Fibroblast of lung (primary cell): ENCODE measurements at regions not wholly inside any gene's neighbourhood (a gene's known extent, or its start where the extent isn't known, plus 50 kb on each side); places are given as distances from the start of the nearest gene placed in this dataset.

Experiments
- DNase-seq, 2 donors: peaks; one replicate each; pipeline versions ENCODE4 v3.0.0 to v3.0.0-alpha.2; 2010; ENCODE audit warnings: low read depth in 2 of 2
- H2AFZ ChIP-seq: 2 replicates; pipeline ENCODE4 v1.5.1; 2012; ENCODE audit warnings: low read length, control low read depth, inconsistent platforms
- H3K27ac ChIP-seq: 2 replicates; pipeline ENCODE4 v1.5.1; 2011; ENCODE audit warnings: low read length, control low read depth; ENCODE audit not compliant: insufficient read depth
- H3K27me3 ChIP-seq: 2 replicates; pipeline ENCODE4 v1.5.1; 2011; ENCODE audit warnings: mild to moderate bottlenecking, low read length; ENCODE audit not compliant: control insufficient read depth, insufficient read depth
- H3K36me3 ChIP-seq: 2 replicates; pipeline ENCODE4 v1.5.1; 2011; ENCODE audit warnings: low read length; ENCODE audit not compliant: control insufficient read depth, insufficient read depth
- H3K4me1 ChIP-seq: 2 replicates; pipeline ENCODE4 v1.5.1; 2011; ENCODE audit warnings: low read length; ENCODE audit not compliant: control insufficient read depth, insufficient read depth; ENCODE audit errors: extremely low read depth
- H3K4me2 ChIP-seq: 2 replicates; pipeline ENCODE4 v1.5.1; 2011; ENCODE audit warnings: low read length, control low read depth; ENCODE audit not compliant: insufficient read depth; ENCODE audit errors: extremely low read depth
- H3K4me3 ChIP-seq, 4 experiments: fragments of 200-600 bp in 1 of 4; sonication (generic) in 1 of 4; replicated peaks in 1 of 4; 2 replicates each; pipeline ENCODE4 v1.5.1; 2011 to 2016; ENCODE audit warnings: low read length in 4 of 4, low read depth in 3 of 4, mild to moderate bottlenecking in 3 of 4, control low read depth in 2 of 4, inconsistent platforms in 1 of 4, mixed read lengths in 1 of 4; ENCODE audit not compliant: insufficient read depth in 1 of 4; ENCODE audit errors: control extremely low read depth in 1 of 4
- H3K79me2 ChIP-seq: 2 replicates; pipeline ENCODE4 v1.5.1; 2012; ENCODE audit warnings: mild to moderate bottlenecking, low read length, inconsistent platforms; ENCODE audit not compliant: control insufficient read depth, insufficient read depth
- H3K9ac ChIP-seq: 2 replicates; pipeline ENCODE4 v1.5.1; 2011; ENCODE audit warnings: mild to moderate bottlenecking, low read length, control low read depth; ENCODE audit not compliant: insufficient read depth
- H3K9me3 ChIP-seq: 2 replicates; pipeline ENCODE4 v1.5.1; 2012; ENCODE audit warnings: low read depth, low read length; ENCODE audit not compliant: control insufficient read depth, insufficient read depth
- H4K20me1 ChIP-seq: 2 replicates; pipeline ENCODE4 v1.5.1; 2011; ENCODE audit warnings: low read length; ENCODE audit not compliant: control insufficient read depth, insufficient read depth; ENCODE audit errors: extremely low read depth
- CTCF ChIP-seq, 2 donors: IDR thresholded peaks in 1 of 2; conservative IDR thresholded peaks in 1 of 2; 1 replicate in 1 of 2; 2 replicates in 1 of 2; pipeline ENCODE4 v1.5.1; 2011 to 2012; ENCODE audit warnings: low read length in 2 of 2, control low read depth in 1 of 2, inconsistent platforms in 1 of 2, low read depth in 1 of 2, mild to moderate bottlenecking in 1 of 2
- EZH2 ChIP-seq: IDR thresholded peaks from 2 replicates; pipeline ENCODE4 v1.5.1; 2012; ENCODE audit warnings: low read length, control low read depth, mild to moderate bottlenecking; ENCODE audit errors: missing control alignments

GRCh38 chr6:40222354-40222753 is 288.1 kb upstream of the MOCS1 start:
- Histone ChIP-seq H3K79me2 (no peaks in the 10 kb centered on the region), H3K27me3 (no peaks in the 10 kb centered on the region), H3K9ac (no peak overlapping the region), H4K20me1 (no peaks in the 10 kb centered on the region), H3K9me3 (no peaks in the 10 kb centered on the region), H2AFZ (no peak overlapping the region), H3K4me1 (no peaks in the 10 kb centered on the region), H3K27ac (no peak overlapping the region), H3K4me2 (no peak overlapping the region), H3K36me3 (no peaks in the 10 kb centered on the region), H3K4me3 (no peak overlapping the region)
- no peak for DNase-seq
- TF ChIP-seq CTCF (conservative IDR thresholded peaks at IDR 0.05 in 1 of 2, IDR thresholded peaks at IDR 0.05 in 1 of 2; ENCODE audit: low read depth in 1 of 2, low read length in 2 of 2) (no peak), EZH2 (no peak)

- Histone ChIP-seq H3K36me3 (no peaks in the 10 kb centered on the region), H3K9me3 (no peaks in the 10 kb centered on the region), H4K20me1 (no peaks in the 10 kb centered on the region), H3K27me3 (no peaks in the 10 kb centered on the region), H3K4me3 (no peak overlapping the region), H3K9ac (no peak overlapping the region), H2AFZ (no peak overlapping the region), H3K79me2 (no peaks in the 10 kb centered on the region), H3K27ac (no peak overlapping the region), H3K4me2 (no peak overlapping the region), H3K4me1 (no peaks in the 10 kb centered on the region)
- no peak for DNase-seq
- no peak for TF ChIP-seq CTCF (conservative IDR thresholded peaks at IDR 0.05 in 1 of 2, IDR thresholded peaks at IDR 0.05 in 1 of 2; ENCODE audit: low read depth in 1 of 2, low read length in 2 of 2)
- no peak for TF ChIP-seq EZH2
Observed at GRCh38 chr6:40219799-40220198, 285.5 kb upstream of the MOCS1 start.

GRCh38 chr6:40210628-40211056 is 276.4 kb upstream of the MOCS1 start:
- no peak overlapping the region for H2AFZ ChIP-seq
- TF ChIP-seq CTCF (conservative IDR thresholded peaks at IDR 0.05 in 1 of 2, IDR thresholded peaks at IDR 0.05 in 1 of 2; ENCODE audit: low read depth in 1 of 2, low read length in 2 of 2) (no peak), EZH2 (no peak)
- H3K4me2 ChIP-seq = no peak overlapping the region
- H3K9ac ChIP-seq = no peak overlapping the region
- H4K20me1 ChIP-seq = no peaks in the 10 kb centered on the region
- no peaks in the 10 kb centered on the region for H3K9me3 ChIP-seq
- no peak overlapping the region for H3K4me3 ChIP-seq
- no peak overlapping the region for H3K27ac ChIP-seq
- no peaks in the 10 kb centered on the region for H3K36me3 ChIP-seq
- H3K4me1 ChIP-seq = no peaks in the 10 kb centered on the region
- H3K79me2 ChIP-seq = no peaks in the 10 kb centered on the region
- no peak for DNase-seq
- no peaks in the 10 kb centered on the region for H3K27me3 ChIP-seq
